ENCODE measurements at regions not wholly inside any gene's neighbourhood (a gene's known extent, or its start where the extent isn't known, plus 50 kb on each side); places are given as distances from the start of the nearest gene placed in this dataset.
"Not testable (repeated sequence)": the region's sequence is repeated elsewhere in the genome, so short reads cannot be mapped to it uniquely, and the experiment has no call there.

DNA sequence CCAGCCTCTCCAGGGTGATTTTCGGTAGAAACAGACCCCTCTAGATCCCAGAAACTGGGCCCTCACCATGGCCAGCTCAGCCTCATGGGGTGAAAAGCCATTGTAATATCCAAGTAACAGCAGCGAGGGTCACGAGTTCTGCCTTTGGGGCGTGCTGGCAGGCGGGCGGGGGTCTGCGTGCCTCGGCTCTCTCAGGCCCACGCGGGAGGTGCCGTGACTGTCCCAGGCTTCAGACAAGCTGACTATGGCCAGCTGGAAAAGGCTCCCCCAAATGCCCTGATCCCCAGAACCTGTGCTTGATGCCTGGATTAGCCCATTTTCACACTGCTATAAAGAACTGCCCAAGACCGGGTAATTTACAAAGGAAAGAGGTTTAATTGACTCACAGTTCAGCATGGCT, 160.2 kb downstream of the LAT start:
- not testable (repeated sequence) for DNase-seq

DNA sequence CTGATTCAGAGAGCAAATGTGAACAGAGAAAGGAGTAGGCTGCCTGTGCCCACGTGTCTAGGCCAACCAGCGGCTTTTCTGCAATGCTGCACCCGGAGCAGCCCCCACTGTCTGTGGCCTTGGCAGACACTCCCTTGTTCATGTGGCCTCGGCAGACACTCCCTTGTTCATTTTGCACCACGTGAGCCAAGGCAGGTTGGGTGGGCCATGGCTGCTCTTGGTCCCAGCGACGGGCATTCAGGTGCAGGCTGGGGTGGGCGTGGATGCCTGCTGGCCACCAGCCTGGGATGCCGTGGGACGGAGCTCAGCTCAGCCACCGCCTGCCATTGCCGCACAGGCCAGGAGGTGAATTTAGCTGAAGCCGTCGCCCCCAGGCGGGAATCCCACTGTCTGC, 159.8 kb downstream of the LAT start:
- DNase-seq = not testable (repeated sequence)

GRCh38 chr16:29143739-29144668, 159.2 kb downstream of the LAT start:
- DNase-seq = not testable (repeated sequence)

GRCh38 chr16:29142506-29142905, 157.7 kb downstream of the LAT start:
- DNase-seq = not testable (repeated sequence)

- no peak for DNase-seq
These were observed 156.9 kb downstream of the LAT start for GRCh38 chr16:29141586-29142324.

DNA sequence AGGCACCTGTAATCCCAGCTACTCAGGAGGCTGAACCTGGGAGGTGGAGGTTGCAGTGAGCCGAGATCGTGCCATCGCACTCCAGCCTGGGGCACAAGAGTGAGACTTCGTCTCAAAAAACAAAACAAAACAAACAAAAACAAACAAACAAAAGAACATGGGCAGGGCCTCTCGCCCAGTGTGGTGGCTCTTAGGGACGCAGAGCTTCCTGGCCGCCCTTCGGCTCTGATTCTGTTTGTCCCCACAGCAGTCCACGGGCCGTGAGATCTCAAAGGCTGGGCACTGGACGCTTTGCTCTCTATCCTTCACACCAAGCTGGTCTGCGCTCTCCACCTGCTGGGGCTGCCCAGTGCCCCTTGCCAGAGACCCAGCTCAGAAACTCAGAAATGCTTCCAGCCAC, 156.3 kb downstream of the LAT start:
- not testable (repeated sequence) for DNase-seq

- not testable (repeated sequence) for DNase-seq
These were observed 155.3 kb downstream of the LAT start for GRCh38 chr16:29139901-29140855.

GRCh38 chr16:29139261-29139802, 154.5 kb downstream of the LAT start:
- DNase-seq = no peak

DNA sequence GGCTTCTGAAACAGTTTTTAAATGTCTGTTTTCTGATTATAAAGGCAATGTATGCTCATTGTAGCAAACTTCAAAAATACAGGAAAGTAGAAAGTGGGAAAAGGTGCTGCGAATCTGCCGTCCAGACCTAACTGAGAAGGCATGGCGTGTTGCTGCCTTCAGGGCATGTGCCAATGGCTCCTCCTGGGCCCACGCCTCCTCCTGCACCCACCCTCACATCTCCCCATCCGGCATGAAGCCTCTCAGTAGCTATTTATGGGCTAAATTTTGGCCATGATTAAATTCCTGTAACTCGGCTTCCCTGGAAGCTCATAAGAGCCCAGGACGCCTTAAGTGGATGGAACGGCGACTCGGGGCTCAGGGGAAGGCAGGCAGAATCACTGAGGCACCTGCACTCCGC, 153.8 kb downstream of the LAT start:
- DNase-seq = not testable (repeated sequence)

DNA sequence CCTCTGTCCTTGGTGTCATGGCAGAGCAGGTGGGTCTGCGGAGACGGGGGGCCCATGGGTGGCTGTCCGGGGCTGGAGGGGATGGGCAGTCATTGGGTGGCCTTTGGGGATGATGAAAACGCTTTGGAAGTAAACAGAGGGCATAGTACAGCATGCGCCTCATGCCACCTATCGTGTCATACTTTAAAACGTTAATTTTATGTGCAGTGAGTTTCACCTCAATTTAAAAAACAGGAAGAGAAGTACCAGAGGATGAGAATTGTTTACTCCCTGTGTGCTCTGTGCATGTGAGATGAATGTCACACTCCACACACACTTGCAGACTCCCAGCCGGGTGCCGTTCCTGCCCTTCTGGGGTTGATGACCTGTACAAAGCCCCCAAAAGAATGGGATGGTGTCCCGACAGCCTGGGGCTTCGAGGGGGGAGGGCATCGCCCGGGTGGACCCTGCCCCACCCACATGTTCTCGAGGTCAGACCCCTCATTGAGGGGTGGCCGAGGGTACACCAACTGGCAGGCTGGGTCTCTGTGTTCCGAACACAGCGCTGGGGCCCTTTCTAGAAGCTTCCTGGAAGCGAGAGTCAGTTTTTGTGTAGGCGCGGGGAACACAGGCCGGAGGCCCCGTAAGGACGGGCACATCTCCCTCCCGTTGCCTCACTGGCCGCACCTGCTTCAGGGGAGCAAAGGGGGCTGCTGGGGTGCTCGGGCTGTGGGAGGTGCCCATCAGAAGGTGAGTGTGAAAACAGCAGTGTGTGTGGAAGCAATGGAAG, 153.2 kb downstream of the LAT start:
- not testable (repeated sequence) for DNase-seq

DNA sequence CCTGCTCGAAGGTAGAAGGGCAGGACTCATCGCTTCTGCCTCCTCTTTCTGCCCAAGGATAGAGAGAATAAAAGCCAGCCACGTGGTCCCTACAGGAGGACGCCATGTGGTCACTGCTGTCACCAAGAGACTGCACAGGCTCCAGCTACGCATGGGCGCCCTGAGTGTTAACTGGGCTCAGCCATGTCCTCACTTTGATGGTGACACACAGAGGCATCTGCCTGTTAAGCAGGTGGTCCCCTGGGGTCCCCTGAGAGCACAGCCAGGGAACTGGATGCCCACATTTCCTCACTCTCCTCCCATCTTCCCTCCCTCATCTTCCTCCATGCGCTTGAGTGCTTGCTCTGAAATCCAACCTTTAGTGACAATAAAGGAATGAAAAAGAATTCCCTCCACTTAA, 152.6 kb downstream of the LAT start:
- DNase-seq = not testable (repeated sequence)

- DNase-seq = not testable (repeated sequence)
These were observed 152.1 kb downstream of the LAT start for GRCh38 chr16:29136916-29137315.

DNA sequence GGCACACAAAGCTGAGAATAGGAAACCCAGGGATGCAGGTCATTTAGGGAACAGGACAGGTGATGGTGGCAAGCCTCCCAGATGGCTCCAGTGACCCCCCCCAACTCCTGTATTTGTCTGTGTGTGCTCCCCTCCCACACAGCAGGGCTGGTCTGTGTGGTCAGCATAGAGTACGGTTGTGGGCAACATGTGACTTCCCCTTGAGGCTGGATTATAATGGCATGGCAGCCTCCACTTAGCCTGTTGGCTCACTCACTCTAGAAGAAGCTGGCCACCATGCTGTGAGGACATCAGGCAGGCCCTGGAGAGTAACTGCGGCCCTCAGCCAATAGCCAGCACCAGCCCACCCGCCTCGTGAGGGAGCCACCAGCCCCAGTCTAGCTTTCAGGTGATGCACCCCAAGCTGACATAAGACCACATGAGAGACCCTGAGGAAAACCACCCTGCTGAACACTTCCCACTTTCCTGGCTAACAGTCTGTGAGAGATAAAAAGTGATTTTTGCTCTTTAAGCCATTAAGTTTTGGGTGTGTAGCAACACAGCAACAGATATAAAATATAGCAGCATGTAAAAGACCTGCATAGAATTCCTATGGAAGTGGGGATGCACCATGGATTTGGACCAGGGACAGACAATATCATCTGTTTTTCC, 151.3 kb downstream of the LAT start:
- not testable (repeated sequence) for DNase-seq

DNA sequence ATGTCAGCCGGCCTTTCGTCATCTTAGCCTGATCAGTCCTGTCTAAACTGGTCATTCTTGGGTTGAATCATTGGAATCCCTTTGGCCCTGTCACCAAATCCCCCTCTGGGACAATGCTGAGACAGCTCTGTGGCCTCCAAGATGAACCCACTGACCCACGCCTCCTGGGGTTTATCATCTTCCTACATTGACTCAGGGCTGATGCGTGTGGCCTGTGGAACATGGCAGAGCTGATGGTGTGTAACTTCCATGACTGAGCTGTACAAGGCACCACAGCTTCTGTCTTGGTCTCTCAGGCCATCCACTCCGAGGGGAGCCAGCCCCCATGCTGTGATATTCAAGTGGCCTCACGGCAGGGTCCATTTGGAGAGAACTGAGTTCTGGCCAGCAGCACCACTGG, 150.2 kb downstream of the LAT start:
- DNase-seq = not testable (repeated sequence)

DNA sequence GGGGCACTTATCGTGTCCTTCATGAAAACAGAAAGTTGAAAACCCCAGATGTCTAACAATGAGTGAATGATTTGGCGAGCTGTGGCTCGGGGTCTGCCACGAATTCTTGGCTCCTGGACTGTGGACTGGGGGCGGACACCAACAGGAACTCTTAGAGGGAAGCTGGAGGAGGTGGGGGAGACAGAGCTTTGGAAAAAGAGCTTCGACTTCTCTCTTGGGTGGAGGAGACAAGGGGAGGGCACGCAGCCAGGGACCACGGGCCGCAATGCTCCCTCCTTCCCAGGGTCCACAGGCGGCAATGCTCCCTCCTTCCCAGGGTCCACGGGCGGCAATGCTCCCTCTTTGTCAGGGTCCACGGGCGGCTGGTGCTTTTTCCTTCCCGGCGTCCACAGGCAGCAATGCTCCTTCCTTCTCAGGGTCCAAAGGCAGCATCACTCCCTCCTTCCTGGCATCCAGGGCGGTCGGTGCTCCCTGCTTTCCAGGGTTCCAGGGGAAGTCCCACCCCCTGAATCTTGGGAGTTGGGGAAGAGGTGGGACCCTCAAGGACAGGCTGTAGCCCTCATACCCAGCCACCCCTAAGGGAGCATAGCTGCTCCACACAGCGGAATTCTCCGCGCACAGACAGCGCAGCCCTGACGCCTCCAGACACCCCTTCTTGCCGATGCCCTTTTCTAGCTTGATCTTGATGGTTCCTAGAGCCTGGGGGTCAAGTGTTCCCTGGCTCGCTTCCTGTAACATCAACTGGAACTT, 149.0 kb downstream of the LAT start:
- DNase-seq = not testable (repeated sequence)

DNA sequence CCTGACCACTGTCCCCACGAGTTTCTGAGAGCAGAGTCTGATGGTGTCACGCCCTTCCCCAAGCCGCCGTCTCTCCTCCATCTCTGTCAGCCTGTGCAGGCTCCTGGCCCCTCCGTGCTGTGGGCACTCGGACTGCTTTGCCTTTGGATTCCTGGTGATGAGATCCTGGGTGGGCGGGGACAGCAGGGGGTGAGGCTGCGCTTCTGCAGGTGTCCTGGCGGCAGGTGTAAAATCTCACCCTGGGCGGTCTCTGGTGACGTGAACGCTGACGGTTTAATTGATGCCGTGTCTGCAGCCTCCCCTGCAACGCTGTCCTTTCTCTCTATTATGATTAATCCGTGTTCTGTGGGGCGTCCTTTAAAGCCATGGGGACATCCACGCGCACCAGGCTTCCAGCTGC, 148.0 kb downstream of the LAT start:
- not testable (repeated sequence) for DNase-seq

DNA sequence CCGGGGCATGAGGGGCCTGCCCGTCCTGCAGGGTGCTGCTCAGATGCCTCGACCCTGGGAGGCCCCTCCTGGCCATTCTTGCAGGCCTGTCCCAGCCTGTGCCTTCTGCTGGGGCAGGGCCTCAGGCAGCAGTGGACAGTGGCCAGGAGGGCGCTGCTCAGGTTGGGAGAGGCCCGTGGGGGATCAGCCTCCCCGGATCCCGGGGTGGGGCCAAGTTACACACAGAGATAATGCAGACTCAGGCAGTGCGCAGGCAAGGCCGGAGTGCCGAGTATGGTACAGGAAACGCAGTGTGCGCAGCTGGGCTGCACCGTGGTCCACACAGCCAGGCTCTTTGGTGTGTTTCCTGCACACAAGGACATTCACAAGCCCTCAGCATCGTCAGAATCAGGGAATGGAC, 147.6 kb downstream of the LAT start:
- DNase-seq = not testable (repeated sequence)

DNA sequence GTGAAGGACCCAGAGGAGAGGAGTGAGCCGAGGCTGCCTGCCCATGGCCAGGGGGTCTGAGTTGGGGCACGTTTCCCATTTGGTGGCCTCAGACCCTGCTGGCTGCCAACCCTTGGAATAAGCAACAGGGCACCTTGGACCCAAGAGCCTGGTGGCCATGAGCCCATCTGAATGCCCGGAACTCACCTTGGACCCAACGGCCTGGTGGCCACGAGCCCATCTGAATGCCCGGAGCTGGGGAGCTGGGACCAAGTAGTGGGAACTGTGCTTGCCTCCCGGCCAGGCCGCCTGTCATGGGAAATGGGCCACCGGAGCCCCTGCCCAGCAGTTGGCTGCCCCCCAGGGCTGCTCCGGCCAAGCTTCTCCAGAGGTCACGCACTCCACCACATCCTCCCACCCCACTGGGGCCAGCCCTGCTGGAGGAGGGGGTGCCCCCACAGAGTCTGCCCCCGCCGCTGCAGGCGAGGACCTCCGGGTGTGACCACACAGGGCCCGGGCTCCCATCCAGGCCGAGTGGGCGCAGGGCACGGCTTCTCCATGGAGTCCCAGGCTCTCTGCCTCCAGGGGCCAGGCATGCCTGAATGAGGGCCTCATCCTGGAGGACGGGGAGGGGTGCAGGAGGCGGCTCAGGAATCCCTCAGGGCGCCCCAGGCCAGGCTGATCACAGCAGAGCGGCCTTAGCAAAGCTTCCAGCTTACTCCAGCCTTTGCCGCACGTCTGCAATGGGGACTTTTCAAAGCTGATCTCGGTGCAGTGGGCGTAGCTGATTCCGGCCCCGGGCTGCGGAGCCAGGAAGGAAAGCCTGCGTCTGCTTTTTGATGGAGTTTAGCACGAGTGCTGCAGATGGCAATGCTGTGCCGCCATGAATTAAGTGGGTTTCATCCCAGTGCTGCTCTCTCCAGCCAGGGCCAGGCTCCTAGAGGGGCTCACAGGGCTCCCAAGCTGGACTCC, 146.3 kb downstream of the LAT start:
- not testable (repeated sequence) for DNase-seq

Data from left kidney (tissue), 1 donor.